SK-N-SH treated with all-trans-retinoic acid at 6 μM for 48 hours (cell line): ENCODE measurements at regions not wholly inside any gene's neighbourhood (a gene's known extent, or its start where the extent isn't known, plus 50 kb on each side); places are given as distances from the start of the nearest gene placed in this dataset.

Source experiments
- ATAC-seq: fragments of 200-7000 bp; cut with Tn5 transposase; 3 replicates; pipeline ENCODE4 v1.9.1; 2020; ENCODE audit warnings: mild to moderate bottlenecking, moderate library complexity
- ARNTL ChIP-seq: fragments of 450-650 bp; formaldehyde crosslinking; IDR thresholded peaks from 2 replicates; pipeline ENCODE4 v1.5.0; 2020; ENCODE audit warnings: low read depth, mild to moderate bottlenecking, moderate library complexity, borderline replicate concordance
- BACH2 ChIP-seq: fragments of 250-450 bp; sonication (Bioruptor Pico); IDR thresholded peaks from 2 replicates; pipeline ENCODE4 v1.9.0; 2021; ENCODE audit warnings: mild to moderate bottlenecking, borderline replicate concordance
- CSDC2 ChIP-seq: fragments of 250-450 bp; sonication (Bioruptor Pico); IDR thresholded peaks from 2 replicates; pipeline ENCODE4 v1.5.0; 2020; ENCODE audit warnings: mild to moderate bottlenecking, moderate library complexity
- ESRRG ChIP-seq: fragments of 250-450 bp; sonication (Bioruptor Pico); IDR thresholded peaks from 2 replicates; pipeline ENCODE4 v1.6.1; 2021; ENCODE audit warnings: mild to moderate bottlenecking
- GLIS3 ChIP-seq: fragments of 250-450 bp; sonication (Bioruptor Pico); IDR thresholded peaks from 2 replicates; pipeline ENCODE4 v1.5.0; 2020; ENCODE audit warnings: mild to moderate bottlenecking, moderate library complexity
- ISL1 ChIP-seq: fragments of 250-450 bp; sonication (Bioruptor Pico); IDR thresholded peaks from 2 replicates; pipeline ENCODE4 v2.1.2; 2022; ENCODE audit warnings: mild to moderate bottlenecking, moderate library complexity
- OSR1 ChIP-seq: fragments of 250-450 bp; sonication (Bioruptor Pico); IDR thresholded peaks from 2 replicates; pipeline ENCODE4 v1.8.0; 2022; ENCODE audit warnings: moderate library complexity, mild to moderate bottlenecking, inconsistent platforms
- RARB ChIP-seq: fragments of 250-450 bp; sonication (Bioruptor Pico); IDR thresholded peaks from 2 replicates; pipeline ENCODE4 v1.8.0; 2021; ENCODE audit warnings: mild to moderate bottlenecking, moderate library complexity
- SNAI2 ChIP-seq: fragments of 250-450 bp; sonication (Bioruptor Pico); IDR thresholded peaks from 2 replicates; pipeline ENCODE4 v1.5.0; 2020; ENCODE audit warnings: mild to moderate bottlenecking, moderate library complexity
- TCF4 ChIP-seq: fragments of 250-450 bp; sonication (Bioruptor Pico); IDR thresholded peaks from 2 replicates; pipeline ENCODE4 v1.8.0; 2021; ENCODE audit warnings: mild to moderate bottlenecking, moderate library complexity, borderline replicate concordance
- TOX ChIP-seq: fragments of 250-450 bp; sonication (Bioruptor Pico); IDR thresholded peaks from 2 replicates; pipeline ENCODE4 v1.8.0; 2021; ENCODE audit warnings: mild to moderate bottlenecking, moderate library complexity, borderline replicate concordance
- ZC3H10 ChIP-seq: fragments of 250-450 bp; sonication (Bioruptor Pico); IDR thresholded peaks from 2 replicates; pipeline ENCODE4 v1.5.1; 2021; ENCODE audit warnings: mild to moderate bottlenecking, moderate library complexity
- ZFP3 ChIP-seq: fragments of 250-450 bp; sonication (Bioruptor Pico); IDR thresholded peaks from 2 replicates; pipeline ENCODE4 v1.5.0; 2020; ENCODE audit warnings: mild to moderate bottlenecking, moderate library complexity
- ZFP30 ChIP-seq: fragments of 450-650 bp; formaldehyde crosslinking; IDR thresholded peaks from 2 replicates; pipeline ENCODE4 v1.5.0; 2022; ENCODE audit warnings: mild to moderate bottlenecking, moderate library complexity
- ZNF565 ChIP-seq: fragments of 450-650 bp; formaldehyde crosslinking; conservative IDR thresholded peaks from 2 replicates; pipeline ENCODE4 v1.5.0; 2020; ENCODE audit warnings: low read depth, mild to moderate bottlenecking, moderate library complexity
- ZNF70 ChIP-seq: fragments of 450-650 bp; formaldehyde crosslinking; IDR thresholded peaks from 2 replicates; pipeline ENCODE4 v1.5.0; 2020; ENCODE audit warnings: mild to moderate bottlenecking, moderate library complexity
- ZNF8 ChIP-seq: fragments of 450-650 bp; formaldehyde crosslinking; IDR thresholded peaks from 2 replicates; pipeline ENCODE4 v1.5.0; 2020; ENCODE audit warnings: mild to moderate bottlenecking, moderate library complexity
- TF ChIP-seq, protein P1 (sequence below): fragments of 250-450 bp; sonication (Bioruptor Pico); IDR thresholded peaks from 2 replicates; pipeline ENCODE4 v1.5.1; 2020; ENCODE audit warnings: low read depth, mild to moderate bottlenecking, moderate library complexity
- TF ChIP-seq, protein P2 (sequence below): fragments of 250-450 bp; sonication (Bioruptor Pico); IDR thresholded peaks from 2 replicates; pipeline ENCODE4 v1.8.0; 2020; ENCODE audit warnings: mild to moderate bottlenecking, moderate library complexity, borderline replicate concordance
- TF ChIP-seq, protein P3 (sequence below): fragments of 250-450 bp; sonication (Bioruptor Pico); IDR thresholded peaks from 2 replicates; pipeline ENCODE4 v1.5.0; 2020; ENCODE audit warnings: mild to moderate bottlenecking, moderate library complexity
- TF ChIP-seq, protein P4 (sequence below): fragments of 250-450 bp; sonication (Bioruptor Pico); IDR thresholded peaks from 2 replicates; pipeline ENCODE4 v1.8.0; 2021; ENCODE audit warnings: low read depth, mild to moderate bottlenecking, moderate library complexity, borderline replicate concordance
- TF ChIP-seq, protein P5 (sequence below): fragments of 250-450 bp; sonication (Bioruptor Pico); IDR thresholded peaks from 2 replicates; pipeline ENCODE4 v1.5.1; 2021; ENCODE audit warnings: mild to moderate bottlenecking, moderate library complexity

DNA sequence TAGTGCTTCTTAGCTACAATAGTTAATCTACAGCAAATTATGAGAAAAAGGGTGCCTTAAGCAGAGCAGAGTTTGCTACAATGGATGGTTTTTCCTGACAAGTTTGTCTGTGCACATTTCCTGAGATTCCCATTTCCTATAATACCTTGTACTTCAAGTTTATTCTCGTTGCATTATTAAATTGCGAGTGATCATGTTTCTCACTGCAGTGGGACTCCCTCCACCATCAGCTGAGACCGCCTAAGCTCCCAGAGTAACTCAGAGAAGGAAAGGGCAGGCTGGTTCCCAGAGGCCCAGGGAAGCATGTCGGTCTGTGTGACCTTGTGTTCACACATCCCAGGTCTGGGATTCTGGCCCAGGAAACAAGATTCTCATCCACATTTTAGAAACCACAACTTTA, 162.1 kb downstream of the ARL4C start:
- TF ChIP-seq, protein P1, sequence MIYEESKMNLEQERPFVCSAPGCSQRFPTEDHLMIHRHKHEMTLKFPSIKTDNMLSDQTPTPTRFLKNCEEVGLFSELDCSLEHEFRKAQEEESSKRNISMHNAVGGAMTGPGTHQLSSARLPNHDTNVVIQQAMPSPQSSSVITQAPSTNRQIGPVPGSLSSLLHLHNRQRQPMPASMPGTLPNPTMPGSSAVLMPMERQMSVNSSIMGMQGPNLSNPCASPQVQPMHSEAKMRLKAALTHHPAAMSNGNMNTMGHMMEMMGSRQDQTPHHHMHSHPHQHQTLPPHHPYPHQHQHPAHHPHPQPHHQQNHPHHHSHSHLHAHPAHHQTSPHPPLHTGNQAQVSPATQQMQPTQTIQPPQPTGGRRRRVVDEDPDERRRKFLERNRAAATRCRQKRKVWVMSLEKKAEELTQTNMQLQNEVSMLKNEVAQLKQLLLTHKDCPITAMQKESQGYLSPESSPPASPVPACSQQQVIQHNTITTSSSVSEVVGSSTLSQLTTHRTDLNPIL (CRISPR knock-in tag), result no peak
- no peak for TF ChIP-seq CSDC2
- TF ChIP-seq, protein P2, sequence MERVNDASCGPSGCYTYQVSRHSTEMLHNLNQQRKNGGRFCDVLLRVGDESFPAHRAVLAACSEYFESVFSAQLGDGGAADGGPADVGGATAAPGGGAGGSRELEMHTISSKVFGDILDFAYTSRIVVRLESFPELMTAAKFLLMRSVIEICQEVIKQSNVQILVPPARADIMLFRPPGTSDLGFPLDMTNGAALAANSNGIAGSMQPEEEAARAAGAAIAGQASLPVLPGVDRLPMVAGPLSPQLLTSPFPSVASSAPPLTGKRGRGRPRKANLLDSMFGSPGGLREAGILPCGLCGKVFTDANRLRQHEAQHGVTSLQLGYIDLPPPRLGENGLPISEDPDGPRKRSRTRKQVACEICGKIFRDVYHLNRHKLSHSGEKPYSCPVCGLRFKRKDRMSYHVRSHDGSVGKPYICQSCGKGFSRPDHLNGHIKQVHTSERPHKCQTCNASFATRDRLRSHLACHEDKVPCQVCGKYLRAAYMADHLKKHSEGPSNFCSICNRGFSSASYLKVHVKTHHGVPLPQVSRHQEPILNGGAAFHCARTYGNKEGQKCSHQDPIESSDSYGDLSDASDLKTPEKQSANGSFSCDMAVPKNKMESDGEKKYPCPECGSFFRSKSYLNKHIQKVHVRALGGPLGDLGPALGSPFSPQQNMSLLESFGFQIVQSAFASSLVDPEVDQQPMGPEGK (CRISPR knock-in tag), result no peak
- no peak for TF ChIP-seq SNAI2 (CRISPR knock-in tag)
- TF ChIP-seq, protein P3, sequence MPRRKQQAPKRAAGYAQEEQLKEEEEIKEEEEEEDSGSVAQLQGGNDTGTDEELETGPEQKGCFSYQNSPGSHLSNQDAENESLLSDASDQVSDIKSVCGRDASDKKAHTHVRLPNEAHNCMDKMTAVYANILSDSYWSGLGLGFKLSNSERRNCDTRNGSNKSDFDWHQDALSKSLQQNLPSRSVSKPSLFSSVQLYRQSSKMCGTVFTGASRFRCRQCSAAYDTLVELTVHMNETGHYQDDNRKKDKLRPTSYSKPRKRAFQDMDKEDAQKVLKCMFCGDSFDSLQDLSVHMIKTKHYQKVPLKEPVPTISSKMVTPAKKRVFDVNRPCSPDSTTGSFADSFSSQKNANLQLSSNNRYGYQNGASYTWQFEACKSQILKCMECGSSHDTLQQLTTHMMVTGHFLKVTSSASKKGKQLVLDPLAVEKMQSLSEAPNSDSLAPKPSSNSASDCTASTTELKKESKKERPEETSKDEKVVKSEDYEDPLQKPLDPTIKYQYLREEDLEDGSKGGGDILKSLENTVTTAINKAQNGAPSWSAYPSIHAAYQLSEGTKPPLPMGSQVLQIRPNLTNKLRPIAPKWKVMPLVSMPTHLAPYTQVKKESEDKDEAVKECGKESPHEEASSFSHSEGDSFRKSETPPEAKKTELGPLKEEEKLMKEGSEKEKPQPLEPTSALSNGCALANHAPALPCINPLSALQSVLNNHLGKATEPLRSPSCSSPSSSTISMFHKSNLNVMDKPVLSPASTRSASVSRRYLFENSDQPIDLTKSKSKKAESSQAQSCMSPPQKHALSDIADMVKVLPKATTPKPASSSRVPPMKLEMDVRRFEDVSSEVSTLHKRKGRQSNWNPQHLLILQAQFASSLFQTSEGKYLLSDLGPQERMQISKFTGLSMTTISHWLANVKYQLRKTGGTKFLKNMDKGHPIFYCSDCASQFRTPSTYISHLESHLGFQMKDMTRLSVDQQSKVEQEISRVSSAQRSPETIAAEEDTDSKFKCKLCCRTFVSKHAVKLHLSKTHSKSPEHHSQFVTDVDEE (CRISPR knock-in tag), result no peak
- no peak for TF ChIP-seq TCF4 (CRISPR knock-in tag)
- TF ChIP-seq RARB (CRISPR knock-in tag), result no peak
- no peak for TF ChIP-seq ESRRG (CRISPR knock-in tag)
- TF ChIP-seq OSR1 (CRISPR knock-in tag), result no peak
- no peak for TF ChIP-seq BACH2
- TF ChIP-seq TOX (CRISPR knock-in tag), result no peak
- TF ChIP-seq ZC3H10, result no peak
- no peak for TF ChIP-seq ARNTL (CRISPR knock-in tag)
- TF ChIP-seq ZFP30, result no peak
- TF ChIP-seq, protein P4, sequence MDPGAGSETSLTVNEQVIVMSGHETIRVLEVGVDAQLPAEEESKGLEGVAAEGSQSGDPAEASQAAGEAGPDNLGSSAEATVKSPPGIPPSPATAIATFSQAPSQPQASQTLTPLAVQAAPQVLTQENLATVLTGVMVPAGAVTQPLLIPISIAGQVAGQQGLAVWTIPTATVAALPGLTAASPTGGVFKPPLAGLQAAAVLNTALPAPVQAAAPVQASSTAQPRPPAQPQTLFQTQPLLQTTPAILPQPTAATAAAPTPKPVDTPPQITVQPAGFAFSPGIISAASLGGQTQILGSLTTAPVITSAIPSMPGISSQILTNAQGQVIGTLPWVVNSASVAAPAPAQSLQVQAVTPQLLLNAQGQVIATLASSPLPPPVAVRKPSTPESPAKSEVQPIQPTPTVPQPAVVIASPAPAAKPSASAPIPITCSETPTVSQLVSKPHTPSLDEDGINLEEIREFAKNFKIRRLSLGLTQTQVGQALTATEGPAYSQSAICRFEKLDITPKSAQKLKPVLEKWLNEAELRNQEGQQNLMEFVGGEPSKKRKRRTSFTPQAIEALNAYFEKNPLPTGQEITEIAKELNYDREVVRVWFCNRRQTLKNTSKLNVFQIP (CRISPR knock-in tag), result no peak
- TF ChIP-seq ZNF565 (CRISPR knock-in tag), result no peak
- TF ChIP-seq, protein P5, sequence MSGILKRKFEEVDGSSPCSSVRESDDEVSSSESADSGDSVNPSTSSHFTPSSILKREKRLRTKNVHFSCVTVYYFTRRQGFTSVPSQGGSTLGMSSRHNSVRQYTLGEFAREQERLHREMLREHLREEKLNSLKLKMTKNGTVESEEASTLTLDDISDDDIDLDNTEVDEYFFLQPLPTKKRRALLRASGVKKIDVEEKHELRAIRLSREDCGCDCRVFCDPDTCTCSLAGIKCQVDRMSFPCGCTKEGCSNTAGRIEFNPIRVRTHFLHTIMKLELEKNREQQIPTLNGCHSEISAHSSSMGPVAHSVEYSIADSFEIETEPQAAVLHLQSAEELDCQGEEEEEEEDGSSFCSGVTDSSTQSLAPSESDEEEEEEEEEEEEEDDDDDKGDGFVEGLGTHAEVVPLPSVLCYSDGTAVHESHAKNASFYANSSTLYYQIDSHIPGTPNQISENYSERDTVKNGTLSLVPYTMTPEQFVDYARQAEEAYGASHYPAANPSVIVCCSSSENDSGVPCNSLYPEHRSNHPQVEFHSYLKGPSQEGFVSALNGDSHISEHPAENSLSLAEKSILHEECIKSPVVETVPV (CRISPR knock-in tag), result no peak
- TF ChIP-seq GLIS3 (CRISPR knock-in tag), result no peak
- TF ChIP-seq ZNF8 (CRISPR knock-in tag), result no peak
- ATAC-seq, result no peak

DNA sequence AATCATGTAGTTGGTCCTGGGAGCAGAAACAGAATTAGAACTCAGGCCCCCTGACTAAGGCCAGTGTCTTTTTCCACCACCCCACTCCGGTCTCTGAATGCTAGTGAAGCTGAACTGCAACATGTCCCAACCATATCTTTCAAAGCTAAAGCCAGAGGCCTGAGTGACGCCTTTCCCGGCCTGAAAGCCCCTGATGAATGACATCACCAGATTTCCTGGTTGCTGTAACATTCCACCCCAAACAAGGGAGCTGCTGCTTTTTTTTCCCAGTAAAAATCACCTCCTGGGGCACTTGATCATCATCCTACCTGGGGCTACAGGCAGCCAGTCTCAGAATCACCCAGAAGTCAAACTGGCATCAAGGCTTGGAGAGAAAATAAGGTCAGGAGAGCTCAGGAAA, 162.7 kb downstream of the ARL4C start:
- ATAC-seq, result no peak
- TF ChIP-seq CSDC2 (no peak), ARNTL (CRISPR knock-in tag) (no peak), ZFP3 (CRISPR knock-in tag) (no peak), ZC3H10 (no peak), ZNF70 (CRISPR knock-in tag) (no peak), ISL1 (no peak), OSR1 (CRISPR knock-in tag) (no peak), BACH2 (no peak), TCF4 (CRISPR knock-in tag) (no peak), ZNF8 (CRISPR knock-in tag) (no peak), TOX (CRISPR knock-in tag) (no peak)
- TF ChIP-seq, protein P1 (CRISPR knock-in tag), result no peak
- TF ChIP-seq, protein P5 (CRISPR knock-in tag), result no peak
- TF ChIP-seq, protein P2 (CRISPR knock-in tag), result no peak
- TF ChIP-seq, protein P3 (CRISPR knock-in tag), result no peak
